NCI-H2227 treated with DMSO at 0.1 percent for 48 hours (cell line): ENCODE measurements at regions not wholly inside any gene's neighbourhood (a gene's known extent, or its start where the extent isn't known, plus 50 kb on each side); places are given as distances from the start of the nearest gene placed in this dataset.

Experiments used
- DNase-seq: peaks from one replicate; lab custom pipeline; 2025; lab: John Stamatoyannopoulos, UW

- DNase-seq, result no peak
These were observed 744.4 kb upstream of the ADAMTS16 start for GRCh38 chr5:4395752-4396151.

GRCh38 chr5:4405614-4406219 lies 734.4 kb upstream of the ADAMTS16 start:
- no peak for DNase-seq

GRCh38 chr5:4410151-4410550 lies 730.0 kb upstream of the ADAMTS16 start:
- DNase-seq, result no peak

- no peak for DNase-seq
These were observed 728.5 kb upstream of the ADAMTS16 start for GRCh38 chr5:4411664-4412063.

GRCh38 chr5:4413996-4414395 lies 726.1 kb upstream of the ADAMTS16 start:
- DNase-seq, result no peak

- no peak for DNase-seq
These were observed 722.0 kb upstream of the ADAMTS16 start for GRCh38 chr5:4418084-4418483.

- no peak for DNase-seq
These were observed 720.8 kb upstream of the ADAMTS16 start for GRCh38 chr5:4419281-4419680.

- no peak for DNase-seq
These were observed 720.0 kb upstream of the ADAMTS16 start for GRCh38 chr5:4420177-4420576.

- DNase-seq, result no peak
These were observed 719.4 kb upstream of the ADAMTS16 start for GRCh38 chr5:4420681-4421080.

- no peak for DNase-seq
These were observed 717.9 kb upstream of the ADAMTS16 start for GRCh38 chr5:4422247-4422646.

GRCh38 chr5:4424895-4425294 lies 715.2 kb upstream of the ADAMTS16 start:
- DNase-seq, result no peak

- DNase-seq, result no peak
These were observed 699.6 kb upstream of the ADAMTS16 start for GRCh38 chr5:4440536-4440935.

- no peak for DNase-seq
These were observed 697.9 kb upstream of the ADAMTS16 start for GRCh38 chr5:4442221-4442620.

GRCh38 chr5:4447657-4448056 lies 692.5 kb upstream of the ADAMTS16 start:
- no peak for DNase-seq

- no peak for DNase-seq
These were observed 686.5 kb upstream of the ADAMTS16 start for GRCh38 chr5:4453655-4454054.

- no peak for DNase-seq
These were observed 660.7 kb upstream of the ADAMTS16 start for GRCh38 chr5:4479426-4479825.

GRCh38 chr5:4480528-4481349 lies 659.4 kb upstream of the ADAMTS16 start:
- DNase-seq, result no peak

GRCh38 chr5:4487581-4487980 lies 652.5 kb upstream of the ADAMTS16 start:
- DNase-seq, result no peak

GRCh38 chr5:4511996-4512656 lies 628.0 kb upstream of the ADAMTS16 start:
- no peak for DNase-seq

- DNase-seq, result no peak
These were observed 626.7 kb upstream of the ADAMTS16 start for GRCh38 chr5:4513381-4513780.

- no peak for DNase-seq
These were observed 626.0 kb upstream of the ADAMTS16 start for GRCh38 chr5:4514067-4514648.

- DNase-seq, result no peak
These were observed 621.0 kb upstream of the ADAMTS16 start for GRCh38 chr5:4518903-4519672.
